COLO668 (cell line): ENCODE measurements at regions not wholly inside any gene's neighbourhood (a gene's known extent, or its start where the extent isn't known, plus 50 kb on each side); places are given as distances from the start of the nearest gene placed in this dataset.
A peak's percentile ranks its signal among the peaks of the same experiment; 100 is the strongest.
"Not testable (repeated sequence)": the region's sequence is repeated elsewhere in the genome, so short reads cannot be mapped to it uniquely, and the experiment has no call there.

Experiments
- DNase-seq: peaks from one replicate; lab custom pipeline; 2025; ENCODE audit not compliant: unreplicated experiment; lab: John Stamatoyannopoulos, UW

GRCh38 chr5:109283086-109283485, 126.7 kb downstream of the PJA2 start:
- not testable (repeated sequence) for DNase-seq

GRCh38 chr5:109281136-109281690, 128.6 kb downstream of the PJA2 start:
- peak; percentile 80 for DNase-seq

- no peak for DNase-seq
Measured at GRCh38 chr5:109278141-109278540, 131.6 kb downstream of the PJA2 start.

DNA sequence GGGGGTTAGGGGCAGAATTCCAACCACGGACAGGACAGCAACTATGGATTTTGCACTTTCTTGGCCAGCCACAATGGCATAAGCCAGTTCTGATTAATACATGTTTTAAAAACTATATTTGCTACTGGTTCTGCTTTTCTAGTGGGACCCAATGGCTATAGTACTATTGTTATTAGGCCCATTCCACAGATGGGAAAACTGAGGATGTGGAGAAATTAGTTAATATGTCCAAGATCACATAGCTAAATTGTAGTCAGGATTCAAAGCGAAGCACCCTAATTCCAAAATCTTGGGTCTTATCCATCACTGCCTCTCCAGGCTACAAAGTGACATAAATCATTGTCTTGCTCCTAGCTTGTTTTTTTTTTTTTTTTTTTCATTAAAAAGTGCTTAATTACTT, 133.9 kb downstream of the PJA2 start:
- DNase-seq, result no peak

- no peak for DNase-seq
Measured at GRCh38 chr5:109273594-109273993, 136.2 kb downstream of the PJA2 start.

GRCh38 chr5:109267283-109267682, 142.5 kb downstream of the PJA2 start:
- no peak for DNase-seq

DNA sequence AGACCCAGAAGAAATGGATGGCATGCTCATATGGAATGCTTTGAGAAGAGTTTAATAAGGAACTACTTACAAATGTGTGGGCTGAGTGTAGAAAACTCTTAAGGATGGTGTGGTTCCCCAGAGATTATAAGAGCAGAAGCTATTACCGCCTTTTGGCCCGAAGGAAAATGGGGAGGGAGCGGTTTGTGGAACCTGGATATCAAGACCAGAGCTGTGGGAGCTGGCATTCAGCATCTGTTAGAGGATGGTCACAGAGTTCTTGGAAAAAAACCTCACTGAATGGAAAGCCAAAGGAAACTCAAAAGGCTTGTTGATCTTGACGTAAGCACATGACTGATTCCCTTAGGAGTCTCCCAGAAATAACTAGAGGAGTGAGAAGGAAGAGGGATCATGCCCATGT, 151.0 kb downstream of the PJA2 start:
- no peak for DNase-seq

- no peak for DNase-seq
Measured at GRCh38 chr5:109256486-109256885, 153.3 kb downstream of the PJA2 start.

- no peak for DNase-seq
Measured at GRCh38 chr5:109254511-109254910, 155.3 kb downstream of the PJA2 start.

DNA sequence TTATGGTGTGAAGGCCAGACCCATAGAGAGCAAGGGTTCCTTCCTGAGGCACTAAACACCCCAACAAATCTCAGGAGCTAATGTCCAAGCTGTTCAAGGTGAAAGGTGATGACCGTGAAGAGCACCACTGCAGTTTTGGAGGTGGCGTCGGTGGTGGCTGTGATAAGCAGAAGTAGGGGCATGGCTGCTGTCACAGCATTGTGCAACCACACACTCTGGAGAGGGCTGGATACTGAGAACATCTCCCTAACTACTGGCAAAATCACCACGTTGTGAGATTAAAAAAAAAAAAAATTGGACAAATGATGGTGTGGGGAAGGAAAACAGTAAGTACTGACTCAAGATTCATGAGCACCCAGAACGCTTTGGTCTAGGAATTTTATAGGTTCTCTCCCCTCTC, 156.5 kb downstream of the PJA2 start:
- no peak for DNase-seq

DNA sequence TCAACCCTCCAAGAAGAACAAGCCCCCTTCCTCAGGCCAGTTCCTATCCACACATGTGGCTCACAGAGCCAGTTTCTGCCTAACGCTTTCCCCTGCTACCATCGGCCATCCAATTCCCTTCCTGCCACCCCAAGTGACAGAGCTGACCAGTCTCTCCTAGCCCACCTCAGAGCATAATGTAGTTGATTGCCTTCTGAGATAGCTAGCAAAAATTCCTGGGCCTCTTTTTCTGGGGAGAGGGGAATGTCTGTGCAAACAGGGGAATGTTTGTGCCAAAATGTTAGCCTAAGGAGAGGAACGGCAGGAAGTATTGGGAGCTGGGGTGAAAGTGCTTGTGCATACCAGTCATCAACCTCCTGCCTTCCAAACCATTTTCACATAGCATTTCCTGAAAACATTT, 157.0 kb downstream of the PJA2 start:
- DNase-seq, result no peak

- no peak for DNase-seq
Measured at GRCh38 chr5:109250533-109251329, 159.0 kb downstream of the PJA2 start.

DNA sequence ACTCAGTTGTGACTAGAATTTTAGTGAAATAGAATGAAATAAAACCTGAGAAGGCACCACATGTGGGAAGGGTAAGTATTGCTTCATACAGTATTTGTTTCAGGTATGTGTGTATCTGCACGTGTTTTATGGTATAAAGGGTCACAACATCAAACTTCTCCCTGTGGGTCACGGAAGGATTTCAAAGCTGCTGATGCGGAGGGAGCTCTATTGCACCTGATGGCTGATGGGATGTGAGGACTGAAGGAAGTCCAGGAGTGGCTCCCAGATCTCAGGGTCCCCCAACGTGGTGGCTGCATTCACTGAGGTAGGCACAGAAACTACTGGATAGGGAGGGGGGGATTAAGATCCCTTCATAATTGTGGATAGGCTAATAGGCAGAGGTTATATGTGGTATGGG, 159.7 kb downstream of the PJA2 start:
- DNase-seq, result no peak

- DNase-seq, result no peak
Measured at GRCh38 chr5:109249126-109249525, 160.6 kb downstream of the PJA2 start.

DNA sequence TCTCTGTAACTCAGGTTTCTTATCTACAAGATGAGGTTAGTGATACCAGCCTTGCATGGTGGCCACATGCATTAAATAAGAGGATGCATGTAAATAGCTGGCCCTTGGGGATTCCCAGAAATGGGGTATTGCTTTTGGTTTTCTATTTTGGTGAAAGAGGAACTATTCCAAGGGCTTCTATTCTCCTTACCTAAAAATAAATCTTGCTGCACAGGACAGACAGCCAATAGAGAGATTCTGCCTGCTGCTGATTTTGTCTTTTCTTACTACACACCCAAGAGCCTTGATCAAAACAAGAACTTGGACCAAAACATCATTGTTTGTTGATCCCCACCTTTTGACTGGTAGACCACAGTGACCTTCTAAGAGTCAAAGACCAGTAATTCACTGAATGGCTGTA, 161.8 kb downstream of the PJA2 start:
- DNase-seq, result no peak

DNA sequence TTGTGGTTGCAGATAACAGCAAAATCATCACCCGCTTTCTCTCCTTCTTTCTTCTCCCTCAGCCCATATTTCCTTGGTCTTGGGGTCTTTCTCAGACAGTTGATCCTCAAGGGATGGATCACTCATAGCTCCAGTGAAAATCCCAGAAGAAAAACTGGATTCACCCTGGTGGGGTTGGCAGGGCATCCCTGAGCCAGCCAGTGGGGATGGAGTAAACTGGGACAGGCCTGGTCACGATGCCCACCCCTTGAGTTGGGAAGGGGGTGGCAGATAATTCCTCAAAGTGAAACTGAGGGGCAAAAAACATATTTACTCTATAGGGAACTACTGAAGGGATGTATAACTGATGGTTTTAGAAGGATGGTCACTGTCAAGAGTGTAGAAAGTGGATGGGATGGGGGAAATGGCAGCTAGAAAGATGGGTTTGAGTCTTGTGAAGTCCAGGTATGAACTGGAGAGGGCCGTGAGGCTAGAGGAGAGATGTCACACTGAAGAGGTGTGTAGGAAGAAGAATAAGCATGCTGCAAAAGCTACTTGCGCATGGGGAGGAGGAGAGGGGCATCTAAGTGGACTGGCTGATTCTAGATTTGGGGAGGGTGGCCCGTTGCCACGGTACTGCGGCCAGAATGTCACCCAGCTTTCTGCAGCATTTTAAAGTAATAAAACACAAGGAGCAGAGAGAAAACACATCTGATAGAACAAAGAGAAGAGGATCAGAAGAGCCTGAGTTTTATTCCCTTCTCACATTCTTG, 162.8 kb downstream of the PJA2 start:
- no peak for DNase-seq
